WTC11 (cell line): ENCODE measurements at regions not wholly inside any gene's neighbourhood (a gene's known extent, or its start where the extent isn't known, plus 50 kb on each side); places are given as distances from the start of the nearest gene placed in this dataset.

Experiments
- ELF4 ChIP-seq: sonication (generic); formaldehyde crosslinking; IDR thresholded peaks from 2 replicates; pipeline ENCODE4 v1.8.1; 2022; ENCODE audit warnings: low read depth, mild to moderate bottlenecking, moderate library complexity, missing genetic modification reagents
- ZNF121 ChIP-seq: sonication (generic); formaldehyde crosslinking; IDR thresholded peaks from 2 replicates; pipeline ENCODE4 v1.8.0; 2023; ENCODE audit warnings: missing genetic modification reagents
- ZNF232 ChIP-seq: sonication (generic); formaldehyde crosslinking; IDR thresholded peaks from 2 replicates; pipeline ENCODE4 v1.8.0; 2022; ENCODE audit warnings: mild to moderate bottlenecking, missing genetic modification reagents
- TF ChIP-seq, protein P1 (sequence below): sonication (generic); formaldehyde crosslinking; IDR thresholded peaks from 2 replicates; pipeline ENCODE4 v1.8.1; 2023; ENCODE audit warnings: mild to moderate bottlenecking, missing genetic modification reagents, moderate library complexity
- TF ChIP-seq, protein P2 (sequence below): fragments of 200-600 bp; IDR thresholded peaks from 2 replicates; pipeline ENCODE4 v1.8.0; 2022; ENCODE audit warnings: antibody characterized with exemption

DNA sequence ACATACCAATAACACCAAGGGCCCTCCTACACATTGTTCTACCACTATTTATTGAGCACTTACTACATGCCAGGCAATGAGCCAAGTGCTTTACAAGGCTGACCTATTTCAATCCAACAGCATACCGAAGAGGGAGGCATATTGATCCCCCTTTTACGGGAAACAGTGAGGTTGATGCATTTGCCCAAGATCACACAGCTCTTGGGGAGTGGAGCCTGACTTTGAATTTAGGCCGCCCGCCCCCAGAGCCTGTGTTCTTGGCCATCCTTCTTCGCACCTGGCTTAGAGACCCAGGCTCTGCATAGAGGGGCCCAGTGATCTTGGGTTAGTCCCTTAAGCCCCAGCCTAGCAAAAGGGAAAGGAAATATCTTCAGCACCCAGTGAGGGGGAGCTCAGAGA is 158.1 kb upstream of the IER5L start:
- TF ChIP-seq, protein P1, sequence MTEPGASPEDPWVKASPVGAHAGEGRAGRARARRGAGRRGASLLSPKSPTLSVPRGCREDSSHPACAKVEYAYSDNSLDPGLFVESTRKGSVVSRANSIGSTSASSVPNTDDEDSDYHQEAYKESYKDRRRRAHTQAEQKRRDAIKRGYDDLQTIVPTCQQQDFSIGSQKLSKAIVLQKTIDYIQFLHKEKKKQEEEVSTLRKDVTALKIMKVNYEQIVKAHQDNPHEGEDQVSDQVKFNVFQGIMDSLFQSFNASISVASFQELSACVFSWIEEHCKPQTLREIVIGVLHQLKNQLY (CRISPR knock-in tag): no peak
- TF ChIP-seq, protein P2, sequence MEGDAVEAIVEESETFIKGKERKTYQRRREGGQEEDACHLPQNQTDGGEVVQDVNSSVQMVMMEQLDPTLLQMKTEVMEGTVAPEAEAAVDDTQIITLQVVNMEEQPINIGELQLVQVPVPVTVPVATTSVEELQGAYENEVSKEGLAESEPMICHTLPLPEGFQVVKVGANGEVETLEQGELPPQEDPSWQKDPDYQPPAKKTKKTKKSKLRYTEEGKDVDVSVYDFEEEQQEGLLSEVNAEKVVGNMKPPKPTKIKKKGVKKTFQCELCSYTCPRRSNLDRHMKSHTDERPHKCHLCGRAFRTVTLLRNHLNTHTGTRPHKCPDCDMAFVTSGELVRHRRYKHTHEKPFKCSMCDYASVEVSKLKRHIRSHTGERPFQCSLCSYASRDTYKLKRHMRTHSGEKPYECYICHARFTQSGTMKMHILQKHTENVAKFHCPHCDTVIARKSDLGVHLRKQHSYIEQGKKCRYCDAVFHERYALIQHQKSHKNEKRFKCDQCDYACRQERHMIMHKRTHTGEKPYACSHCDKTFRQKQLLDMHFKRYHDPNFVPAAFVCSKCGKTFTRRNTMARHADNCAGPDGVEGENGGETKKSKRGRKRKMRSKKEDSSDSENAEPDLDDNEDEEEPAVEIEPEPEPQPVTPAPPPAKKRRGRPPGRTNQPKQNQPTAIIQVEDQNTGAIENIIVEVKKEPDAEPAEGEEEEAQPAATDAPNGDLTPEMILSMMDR: no peak
- TF ChIP-seq ELF4 (CRISPR knock-in tag): no peak
- no peak for TF ChIP-seq ZNF121 (CRISPR knock-in tag)
- no peak for TF ChIP-seq ZNF232
